ENCODE measurements at regions not wholly inside any gene's neighbourhood (a gene's known extent, or its start where the extent isn't known, plus 50 kb on each side); places are given as distances from the start of the nearest gene placed in this dataset.
"Not testable (repeated sequence)": the region's sequence is repeated elsewhere in the genome, so short reads cannot be mapped to it uniquely, and the experiment has no call there.

DNA sequence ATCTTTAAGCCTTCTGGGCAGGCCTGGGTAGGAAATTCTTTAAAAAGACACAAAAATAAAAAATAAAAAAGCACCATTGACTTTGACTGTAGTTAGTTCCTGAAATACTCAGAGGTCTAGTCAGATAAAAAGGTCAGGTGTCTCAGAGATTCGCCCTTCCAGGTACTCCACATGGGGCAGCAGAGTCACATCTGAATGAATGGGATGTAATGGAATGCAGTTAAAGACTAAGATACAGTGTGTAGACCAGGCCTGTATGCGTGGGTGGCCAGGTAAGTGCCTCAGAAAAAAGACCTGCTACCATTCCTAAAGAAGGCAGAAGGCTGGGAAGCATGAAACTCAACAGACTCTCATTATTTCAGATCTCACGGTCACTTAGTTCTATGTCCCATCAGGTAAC, 68.6 kb upstream of the SEM1 start:
- intact Hi-C loops (cut with DNase I), result no loop called here
- ATAC-seq (no peak), DNase-seq (no peak)
- no peak overlapping the region for H3K27ac ChIP-seq
- H3K36me3 ChIP-seq, result no peaks in the 10 kb centered on the region
- H3K9me3 ChIP-seq, result no peaks in the 10 kb centered on the region
- TF ChIP-seq, protein P1, sequence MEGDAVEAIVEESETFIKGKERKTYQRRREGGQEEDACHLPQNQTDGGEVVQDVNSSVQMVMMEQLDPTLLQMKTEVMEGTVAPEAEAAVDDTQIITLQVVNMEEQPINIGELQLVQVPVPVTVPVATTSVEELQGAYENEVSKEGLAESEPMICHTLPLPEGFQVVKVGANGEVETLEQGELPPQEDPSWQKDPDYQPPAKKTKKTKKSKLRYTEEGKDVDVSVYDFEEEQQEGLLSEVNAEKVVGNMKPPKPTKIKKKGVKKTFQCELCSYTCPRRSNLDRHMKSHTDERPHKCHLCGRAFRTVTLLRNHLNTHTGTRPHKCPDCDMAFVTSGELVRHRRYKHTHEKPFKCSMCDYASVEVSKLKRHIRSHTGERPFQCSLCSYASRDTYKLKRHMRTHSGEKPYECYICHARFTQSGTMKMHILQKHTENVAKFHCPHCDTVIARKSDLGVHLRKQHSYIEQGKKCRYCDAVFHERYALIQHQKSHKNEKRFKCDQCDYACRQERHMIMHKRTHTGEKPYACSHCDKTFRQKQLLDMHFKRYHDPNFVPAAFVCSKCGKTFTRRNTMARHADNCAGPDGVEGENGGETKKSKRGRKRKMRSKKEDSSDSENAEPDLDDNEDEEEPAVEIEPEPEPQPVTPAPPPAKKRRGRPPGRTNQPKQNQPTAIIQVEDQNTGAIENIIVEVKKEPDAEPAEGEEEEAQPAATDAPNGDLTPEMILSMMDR (IDR thresholded peaks at IDR 0.05), result no peak
- no peaks in the 10 kb centered on the region for H3K27me3 ChIP-seq
- H3K4me1 ChIP-seq, result no peaks in the 10 kb centered on the region
- no peak overlapping the region for H3K4me3 ChIP-seq

DNA sequence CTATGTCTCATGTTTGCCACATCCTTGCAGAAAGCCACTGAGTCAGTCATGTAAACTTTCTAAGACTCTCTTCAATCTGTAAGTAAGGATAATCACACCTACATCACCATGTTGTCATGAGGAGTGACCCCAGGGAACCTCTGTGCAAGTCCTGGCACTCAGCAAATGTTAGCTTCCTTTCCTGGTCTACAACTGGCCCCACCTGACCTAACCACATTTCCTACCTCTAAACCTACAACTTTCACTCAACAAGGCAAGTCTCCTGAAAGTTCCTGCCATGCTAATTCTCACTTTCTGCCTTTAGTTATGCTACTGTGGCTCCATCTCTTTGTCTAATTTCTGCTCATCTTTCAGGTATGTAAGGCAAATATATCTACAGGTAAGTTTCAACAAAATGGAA, 72.3 kb upstream of the SEM1 start:
- intact Hi-C loops (cut with DNase I), result no loop called here
- no peak for DNase-seq
- no peaks in the 10 kb centered on the region for H3K9me3 ChIP-seq
- H3K36me3 ChIP-seq, result no peaks in the 10 kb centered on the region
- ATAC-seq, result no peak
- no peaks in the 10 kb centered on the region for H3K4me1 ChIP-seq
- TF ChIP-seq, protein P1 (IDR thresholded peaks at IDR 0.05), result no peak
- no peak overlapping the region for H3K4me3 ChIP-seq
- no peaks in the 10 kb centered on the region for H3K27me3 ChIP-seq
- no peak overlapping the region for H3K27ac ChIP-seq

DNA sequence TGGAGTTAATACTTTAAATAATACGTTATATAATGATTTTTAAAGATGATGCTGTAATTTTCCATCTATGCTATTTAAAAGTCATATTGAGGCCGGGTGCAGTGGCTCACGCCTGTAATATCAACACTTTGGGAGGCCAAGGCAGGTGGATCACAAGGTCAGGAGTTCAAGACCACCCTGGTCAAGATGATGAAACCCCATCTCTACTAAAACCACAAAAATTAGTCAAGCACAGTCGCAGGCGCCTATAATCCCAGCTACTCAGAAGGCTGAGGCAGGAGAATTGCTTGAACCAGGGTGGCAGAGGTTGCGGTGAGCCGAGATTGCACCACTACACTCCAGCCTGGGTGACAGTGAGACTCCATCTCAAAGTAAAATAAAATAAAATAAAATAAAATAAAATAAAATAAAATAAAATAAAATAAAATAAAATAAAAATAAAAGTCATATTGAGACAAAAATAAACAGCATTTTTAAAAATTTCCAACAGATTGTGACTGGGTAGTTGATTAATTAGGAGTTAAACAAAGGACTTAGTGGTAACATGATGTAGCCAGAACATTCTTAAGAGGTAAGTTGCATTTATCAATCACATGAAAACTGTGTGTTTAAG, 73.1 kb upstream of the SEM1 start:
- H3K4me3 ChIP-seq; DNase-seq; H3K4me1 ChIP-seq; H3K36me3 ChIP-seq; H3K27me3 ChIP-seq; ATAC-seq; H3K9me3 ChIP-seq; intact Hi-C loops (cut with DNase I); H3K27ac ChIP-seq: not testable (repeated sequence)

DNA sequence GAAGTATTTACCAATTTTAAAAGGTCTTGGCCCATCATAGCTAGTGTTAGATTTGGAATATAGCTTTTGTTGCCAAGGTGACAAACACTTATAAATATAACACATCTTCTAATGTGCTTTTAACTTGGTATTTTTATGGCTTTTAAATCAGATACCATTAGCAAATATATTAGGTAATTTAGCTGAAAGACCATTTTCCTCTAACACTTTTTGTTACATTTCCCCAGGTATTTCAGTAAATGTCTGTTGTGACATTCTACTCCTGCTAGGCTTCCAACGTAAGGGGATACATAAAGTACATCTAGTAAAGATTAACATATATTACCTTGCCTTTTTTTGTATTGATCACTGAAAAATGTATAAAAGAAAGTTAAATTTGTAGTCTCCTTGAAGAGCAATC, 75.0 kb upstream of the SEM1 start:
- H3K4me3 ChIP-seq, result no peak overlapping the region
- TF ChIP-seq, protein P1 (IDR thresholded peaks at IDR 0.05), result no peak
- ATAC-seq, result no peak

DNA sequence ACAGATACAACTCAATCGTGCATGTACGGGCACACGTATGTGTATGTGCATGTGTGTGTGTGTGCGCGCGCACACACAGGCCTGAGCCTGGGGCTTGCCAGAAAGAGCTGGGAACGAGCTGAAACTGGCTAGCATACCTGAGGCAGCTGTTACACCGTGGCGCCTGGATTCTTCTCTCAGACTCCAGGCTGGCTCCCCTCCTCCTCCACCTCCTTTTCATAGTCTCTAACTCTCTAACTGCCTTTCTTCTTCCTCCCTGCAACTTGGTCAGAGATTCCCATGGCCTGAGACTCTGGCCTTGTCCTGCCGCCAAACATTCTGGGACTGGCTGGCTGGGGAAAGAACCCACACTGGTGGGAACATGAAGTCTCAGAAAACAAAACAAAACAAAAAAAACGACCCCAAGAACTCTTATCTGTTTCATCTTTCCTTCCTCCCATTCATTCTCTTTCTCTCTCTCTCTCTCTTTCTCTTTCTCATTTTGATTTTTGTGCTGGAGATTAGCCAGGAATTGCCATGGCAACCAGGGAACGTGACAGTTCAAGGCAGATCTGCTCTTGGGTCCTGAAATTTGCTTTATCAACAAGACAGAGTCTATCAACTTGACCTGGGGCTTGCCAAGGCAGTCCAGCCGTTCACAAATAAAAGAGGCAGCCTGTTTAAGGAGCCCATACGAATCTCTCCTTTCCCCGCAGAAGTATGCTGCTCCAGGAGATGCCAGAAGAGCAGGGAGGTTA, 76.8 kb upstream of the SEM1 start:
- Histone ChIP-seq H3K27ac (no peak overlapping the region), H3K36me3 (no peaks in the 10 kb centered on the region), H3K9me3 (no peaks in the 10 kb centered on the region), H3K27me3 (no peaks in the 10 kb centered on the region), H3K4me1 (no peaks in the 10 kb centered on the region), H3K4me3 (no peak overlapping the region)
- TF ChIP-seq, protein P1 (IDR thresholded peaks at IDR 0.05), result no peak
- peak in 1 of 4 donors; percentile 3 for DNase-seq
- ATAC-seq, result no peak
- intact Hi-C loops (cut with DNase I), result no loop called here

More for the DNA sequence above, 75.0 kb upstream of the SEM1 start:
- intact Hi-C loops (cut with DNase I), result no loop called here
- Histone ChIP-seq H3K27ac (no peak overlapping the region), H3K9me3 (no peaks in the 10 kb centered on the region), H3K27me3 (no peaks in the 10 kb centered on the region), H3K4me1 (no peaks in the 10 kb centered on the region), H3K36me3 (no peaks in the 10 kb centered on the region)
- no peak for DNase-seq

Measured in left lung (tissue), 4 donors.